Mesenchymal stem cell (in vitro differentiated cells and primary cell): ENCODE measurements at regions not wholly inside any gene's neighbourhood (a gene's known extent, or its start where the extent isn't known, plus 50 kb on each side); places are given as distances from the start of the nearest gene placed in this dataset.

Experiments used
- DNase-seq: peaks from one replicate; pipeline ENCODE4 v3.0.0-alpha.2; 2013
- H2AFZ ChIP-seq: one replicate; pipeline ENCODE4 v1.6.1; 2013; ENCODE audit warnings: low read depth, mild to moderate bottlenecking, control low read depth, inconsistent platforms, low read length, moderate library complexity
- H2AK5ac ChIP-seq: 2 replicates; pipeline ENCODE4 v1.6.1; 2013; ENCODE audit warnings: low read length, moderate library complexity, mild to moderate bottlenecking, inconsistent platforms; ENCODE audit not compliant: severe bottlenecking
- H2BK120ac ChIP-seq: one replicate; pipeline ENCODE4 v1.6.1; 2013; ENCODE audit warnings: low read depth, mild to moderate bottlenecking, inconsistent platforms, low read length, moderate library complexity
- H2BK12ac ChIP-seq, 2 experiments: one replicate each; pipeline ENCODE4 v1.6.1; 2013; ENCODE audit warnings: inconsistent platforms in 2 of 2, low read length in 2 of 2, mild to moderate bottlenecking in 2 of 2, moderate library complexity in 2 of 2, control low read depth in 1 of 2
- H2BK15ac ChIP-seq: one replicate; pipeline ENCODE4 v1.6.1; 2013; ENCODE audit warnings: mild to moderate bottlenecking, low read depth, inconsistent platforms; ENCODE audit not compliant: poor library complexity, severe bottlenecking
- H2BK5ac ChIP-seq: 2 replicates; pipeline ENCODE4 v1.6.1; 2013; ENCODE audit warnings: low read depth, mild to moderate bottlenecking, low read length, control low read depth, inconsistent platforms; ENCODE audit not compliant: poor library complexity, severe bottlenecking
- H3K14ac ChIP-seq, 2 experiments: one replicate each; pipeline ENCODE4 v1.6.1; 2013; ENCODE audit warnings: inconsistent platforms in 2 of 2, low read length in 2 of 2, control low read depth in 1 of 2, mild to moderate bottlenecking in 1 of 2, moderate library complexity in 1 of 2
- H3K18ac ChIP-seq, 2 experiments: one replicate each; pipeline ENCODE4 v1.6.1; 2013; ENCODE audit warnings: inconsistent platforms in 2 of 2, low read length in 2 of 2, control low read depth in 1 of 2, low read depth in 1 of 2, mild to moderate bottlenecking in 1 of 2
- H3K23ac ChIP-seq, 2 experiments: one replicate each; pipeline ENCODE4 v1.6.1; 2013; ENCODE audit warnings: inconsistent platforms in 2 of 2, low read length in 2 of 2, mild to moderate bottlenecking in 2 of 2, moderate library complexity in 2 of 2, control low read depth in 1 of 2
- H3K27ac ChIP-seq: 2 replicates; pipeline ENCODE4 v1.5.1; 2013; ENCODE audit warnings: mild to moderate bottlenecking, moderate library complexity, low read length, control low read depth, inconsistent platforms; ENCODE audit not compliant: poor library complexity, severe bottlenecking
- H3K27me3 ChIP-seq, 2 experiments: 2 replicates each; pipeline versions ENCODE4 v1.6.1 to v1.7.0; 2013; ENCODE audit warnings: low read length in 2 of 2, mild to moderate bottlenecking in 2 of 2, moderate library complexity in 2 of 2, control low read depth in 1 of 2, inconsistent platforms in 1 of 2; ENCODE audit not compliant: control insufficient read depth in 1 of 2, insufficient read depth in 1 of 2
- H3K36me3 ChIP-seq, 2 experiments: 2 replicates each; pipeline versions ENCODE4 v1.6.1 to v1.7.0; 2013; ENCODE audit warnings: low read length in 2 of 2, control low read depth in 1 of 2, inconsistent platforms in 1 of 2, low read depth in 1 of 2, mild to moderate bottlenecking in 1 of 2; ENCODE audit not compliant: insufficient read depth in 2 of 2, control insufficient read depth in 1 of 2
- H3K4ac ChIP-seq, 2 experiments: one replicate each; pipeline ENCODE4 v1.6.1; 2013; ENCODE audit warnings: inconsistent platforms in 2 of 2, low read length in 2 of 2, mild to moderate bottlenecking in 2 of 2, moderate library complexity in 2 of 2, control low read depth in 1 of 2, low read depth in 1 of 2
- H3K4me1 ChIP-seq: 2 replicates; pipeline ENCODE4 v1.6.1; 2013; ENCODE audit warnings: low read depth, low read length, control low read depth; ENCODE audit not compliant: control insufficient read depth, insufficient read depth
- H3K4me2 ChIP-seq: 2 replicates; pipeline ENCODE4 v1.6.1; 2013; ENCODE audit warnings: low read length, mild to moderate bottlenecking, inconsistent platforms; ENCODE audit not compliant: poor library complexity, severe bottlenecking
- H3K4me3 ChIP-seq, 2 experiments: 2 replicates each; pipeline versions ENCODE4 v1.5.1 to v1.7.0; 2013; ENCODE audit warnings: low read length in 2 of 2, mild to moderate bottlenecking in 2 of 2, control low read depth in 1 of 2, low read depth in 1 of 2; ENCODE audit not compliant: insufficient read depth in 1 of 2
- H3K79me1 ChIP-seq: replicated peaks from 2 replicates; pipeline ENCODE4 v1.6.1; 2013; ENCODE audit warnings: mild to moderate bottlenecking, control low read depth, low read length, inconsistent platforms; ENCODE audit not compliant: poor library complexity, severe bottlenecking
- H3K9ac ChIP-seq: 2 replicates; pipeline ENCODE4 v1.7.0; 2013; ENCODE audit warnings: mild to moderate bottlenecking, low read length, moderate library complexity
- H3K9me3 ChIP-seq: 2 replicates; pipeline ENCODE4 v1.7.0; 2013; ENCODE audit warnings: mild to moderate bottlenecking, low read length; ENCODE audit not compliant: control insufficient read depth
- H4K8ac ChIP-seq: one replicate; pipeline ENCODE4 v1.6.1; 2013; ENCODE audit warnings: inconsistent platforms, mild to moderate bottlenecking, low read length, moderate library complexity
- H4K91ac ChIP-seq: one replicate; pipeline ENCODE4 v1.6.1; 2013; ENCODE audit warnings: mild to moderate bottlenecking, low read length, inconsistent platforms
- WGBS: methylation state at CpG from one replicate; pipeline ENCODE4 v1.1.7; 2013; ENCODE audit warnings: mixed read lengths; 5-methylcytosine and 5-hydroxymethylcytosine counted together

GRCh38 chr3:159620873-159621272, 367.8 kb upstream of the IL12A start:
- Histone ChIP-seq H3K9me3 (no peaks in the 10 kb centered on the region), H3K9ac (no peak overlapping the region), H2BK5ac (no peak overlapping the region), H3K23ac (no peak overlapping the region), H3K4me1 (peaks cover 11% of the 10 kb centered on the region), H3K27me3 (no peaks in the 10 kb centered on the region), H3K36me3 (no peaks in the 10 kb centered on the region), H2BK120ac (no peak overlapping the region), H3K4me2 (no peak overlapping the region), H2AK5ac (no peak overlapping the region), H3K4me3 (no peak overlapping the region), H3K18ac (no peak overlapping the region), H3K27ac (peak overlapping the region; percentile 41), H3K14ac (no peak overlapping the region), H4K8ac (no peak overlapping the region), H4K91ac (no peak overlapping the region), H3K79me1 (no peaks in the 10 kb centered on the region), H3K4ac (no peak overlapping the region), H2BK15ac (no peak overlapping the region), H2BK12ac (no peak overlapping the region), H2AFZ (no peak overlapping the region)
- DNase-seq, result peak; percentile 69
- WGBS, result 14% methylated on average over 2 of the region's 4 CpGs

DNA sequence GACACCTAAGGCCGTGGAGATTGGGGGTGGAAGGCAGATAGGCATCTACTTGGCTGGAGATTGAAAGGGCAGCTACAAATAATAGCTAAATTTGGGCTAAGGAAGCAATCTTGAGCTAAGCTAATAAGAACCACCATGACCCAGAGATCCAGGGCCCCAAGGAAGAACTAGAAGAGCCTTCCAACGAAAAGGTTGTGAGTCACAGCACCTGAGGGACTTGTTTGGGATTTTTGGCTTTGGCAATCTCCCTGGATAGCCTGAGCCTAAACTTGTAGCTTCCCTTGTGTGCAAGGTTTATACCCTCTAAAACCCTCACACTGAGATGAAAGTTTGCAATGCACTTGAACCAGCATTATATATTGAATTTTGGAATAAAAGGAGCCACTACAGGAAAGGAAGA, 364.0 kb upstream of the IL12A start:
- WGBS, result 91% methylated on average over 2 of the region's 2 CpGs
- no peaks in the 10 kb centered on the region for H3K9me3 ChIP-seq
- H3K9ac ChIP-seq, result no peak overlapping the region
- H3K14ac ChIP-seq, result no peak overlapping the region
- H3K4ac ChIP-seq, result no peak overlapping the region
- no peak overlapping the region for H4K91ac ChIP-seq
- H3K27me3 ChIP-seq, result no peaks in the 10 kb centered on the region
- no peaks in the 10 kb centered on the region for H3K79me1 ChIP-seq
- H2BK120ac ChIP-seq, result no peak overlapping the region
- H3K27ac ChIP-seq, result no peak overlapping the region
- H3K4me3 ChIP-seq, result no peak overlapping the region
- H3K18ac ChIP-seq, result no peak overlapping the region
- H2AFZ ChIP-seq, result no peak overlapping the region
- H3K36me3 ChIP-seq, result no peaks in the 10 kb centered on the region
- no peak overlapping the region for H3K4me2 ChIP-seq
- H2BK12ac ChIP-seq, result no peak overlapping the region
- H2BK15ac ChIP-seq, result no peak overlapping the region
- H2AK5ac ChIP-seq, result no peak overlapping the region
- no peak for DNase-seq
- H4K8ac ChIP-seq, result no peak overlapping the region
- H3K4me1 ChIP-seq, result peaks cover 6% of the 10 kb centered on the region
- no peak overlapping the region for H3K23ac ChIP-seq
- no peak overlapping the region for H2BK5ac ChIP-seq

- H2BK5ac ChIP-seq, result no peak overlapping the region
- no peak overlapping the region for H3K18ac ChIP-seq
- no peak overlapping the region for H3K14ac ChIP-seq
- no peak overlapping the region for H4K91ac ChIP-seq
- WGBS, result over 99% methylated on average over 4 of the region's 4 CpGs
- no peak overlapping the region for H3K4ac ChIP-seq
- no peaks in the 10 kb centered on the region for H3K9me3 ChIP-seq
- H2BK12ac ChIP-seq, result no peak overlapping the region
- no peak overlapping the region for H3K4me3 ChIP-seq
- no peak overlapping the region for H3K23ac ChIP-seq
- no peaks in the 10 kb centered on the region for H3K36me3 ChIP-seq
- DNase-seq, result no peak
- H3K27ac ChIP-seq, result no peak overlapping the region
- no peak overlapping the region for H3K4me2 ChIP-seq
- H2BK15ac ChIP-seq, result no peak overlapping the region
- H3K27me3 ChIP-seq, result no peaks in the 10 kb centered on the region
- H2AK5ac ChIP-seq, result no peak overlapping the region
- no peak overlapping the region for H2AFZ ChIP-seq
- H2BK120ac ChIP-seq, result no peak overlapping the region
- H3K4me1 ChIP-seq, result peaks cover 4% of the 10 kb centered on the region
- no peak overlapping the region for H4K8ac ChIP-seq
- no peak overlapping the region for H3K9ac ChIP-seq
- H3K79me1 ChIP-seq, result no peaks in the 10 kb centered on the region
Observed at GRCh38 chr3:159625594-159625993, 363.0 kb upstream of the IL12A start.

- no peak for DNase-seq
- Histone ChIP-seq H2AK5ac (no peak overlapping the region), H3K14ac (no peak overlapping the region), H2BK15ac (no peak overlapping the region), H2AFZ (no peak overlapping the region), H2BK120ac (no peak overlapping the region), H3K36me3 (no peaks in the 10 kb centered on the region), H2BK5ac (no peak overlapping the region), H3K27me3 (no peaks in the 10 kb centered on the region), H4K8ac (no peak overlapping the region), H3K27ac (no peak overlapping the region), H3K18ac (no peak overlapping the region), H4K91ac (no peak overlapping the region), H3K4me1 (peaks cover 2% of the 10 kb centered on the region), H3K9me3 (no peaks in the 10 kb centered on the region), H3K79me1 (no peaks in the 10 kb centered on the region), H3K4me3 (no peak overlapping the region), H3K4me2 (no peak overlapping the region), H3K4ac (no peak overlapping the region), H3K23ac (no peak overlapping the region), H2BK12ac (no peak overlapping the region), H3K9ac (no peak overlapping the region)
- WGBS, result 100% methylated on average over 1 of the region's 1 CpG
Observed at GRCh38 chr3:159626598-159626997, 362.0 kb upstream of the IL12A start.
